ENCODE measurements at regions not wholly inside any gene's neighbourhood (a gene's known extent, or its start where the extent isn't known, plus 50 kb on each side); places are given as distances from the start of the nearest gene placed in this dataset.

- intact Hi-C loops (cut with micrococcal nuclease), result loop anchor here in 1 of 2 donors (5.0 to 10.0 kb wide), 3 partner anchors 79 to 269 kb away; no protein-coding TSS in a partner anchor
- POLR2A ChIA-PET, result interaction anchor here (1.5 kb wide), 1 partner anchor 338 kb away, joined by 3 read pairs; no protein-coding TSS in a partner anchor
- peaks cover 14 to 44% (median 31%) of the 10 kb centered on the region in 7 donors for H3K4me1 Mint-ChIP-seq
- ATAC-seq (no peak), DNase-seq (no peak)
- Histone ChIP-seq H3K4me3 (ENCODE audit: low read length) (no peak overlapping the region), H3K4me1 (ENCODE audit: control insufficient read depth in 2 of 2, insufficient read depth in 2 of 2, low read length in 2 of 2) (peaks cover 0 to 25% of the 10 kb centered on the region in 2 donors), H3K36me3 (ENCODE audit: control insufficient read depth in 2 of 3, insufficient read depth in 3 of 3, low read length in 3 of 3) (no peaks in the 10 kb centered on the region), H3K9me3 (ENCODE audit: control insufficient read depth in 2 of 3, low read length in 3 of 3) (no peaks in the 10 kb centered on the region), H3K27ac (ENCODE audit: low read depth, low read length) (no peak overlapping the region), H3K27me3 (ENCODE audit: control insufficient read depth in 2 of 2, insufficient read depth in 2 of 2, low read length in 2 of 2) (no peaks in the 10 kb centered on the region)
- no peaks in the 10 kb centered on the region for H3K27me3 Mint-ChIP-seq
- peak overlapping the region in 5 of 9 donors; percentile 19 to 83 (median 39) for H3K27ac Mint-ChIP-seq
- peaks cover 0 to 1% (median 0%) of the 10 kb centered on the region in 5 donors for H3K36me3 Mint-ChIP-seq
- no peak overlapping the region for H3K4me3 Mint-ChIP-seq
- CTCF ChIA-PET, result no interaction called here
- no peaks in the 10 kb centered on the region for H3K9me3 Mint-ChIP-seq
These were observed 198.1 kb upstream of the SGK1 start for GRCh38 chr6:134515986-134516385.

- H3K27ac ChIP-seq (ENCODE audit: low read depth, low read length), result no peak overlapping the region
- H3K9me3 ChIP-seq (ENCODE audit: control insufficient read depth in 2 of 3, low read length in 3 of 3), result no peaks in the 10 kb centered on the region
- H3K36me3 ChIP-seq (ENCODE audit: control insufficient read depth in 2 of 3, insufficient read depth in 3 of 3, low read length in 3 of 3), result no peaks in the 10 kb centered on the region
- Mint-ChIP-seq H3K9me3 (no peaks in the 10 kb centered on the region), H3K36me3 (no peaks in the 10 kb centered on the region), H3K27me3 (no peaks in the 10 kb centered on the region), H3K4me3 (no peak overlapping the region), H3K27ac (peak overlapping the region in 1 of 9 donors; percentile 62), H3K4me1 (peaks cover 3 to 16% (median 11%) of the 10 kb centered on the region in 7 donors)
- H3K4me3 ChIP-seq (ENCODE audit: low read length), result no peak overlapping the region
- no peak for DNase-seq
- POLR2A ChIA-PET, result no interaction called here
- intact Hi-C loops (cut with micrococcal nuclease), result loop anchor here in 1 of 2 donors (10.0 kb wide), 1 partner anchor 228 kb away; no protein-coding TSS in a partner anchor
- no peak for ATAC-seq
- peaks cover 0 to 4% of the 10 kb centered on the region in 2 donors for H3K4me1 ChIP-seq (ENCODE audit: control insufficient read depth in 2 of 2, insufficient read depth in 2 of 2, low read length in 2 of 2)
- CTCF ChIA-PET, result interaction anchor here (0.7 kb wide), 1 partner anchor 127 kb away, joined by 3 read pairs; no protein-coding TSS in a partner anchor
- H3K27me3 ChIP-seq (ENCODE audit: control insufficient read depth in 2 of 2, insufficient read depth in 2 of 2, low read length in 2 of 2), result no peaks in the 10 kb centered on the region
These were observed 195.1 kb upstream of the SGK1 start for GRCh38 chr6:134512981-134513391.

GRCh38 chr6:134511984-134512683, 194.2 kb upstream of the SGK1 start:
- Mint-ChIP-seq H3K9me3 (no peaks in the 10 kb centered on the region), H3K36me3 (no peaks in the 10 kb centered on the region), H3K27me3 (no peaks in the 10 kb centered on the region), H3K27ac (no peak overlapping the region), H3K4me3 (no peak overlapping the region), H3K4me1 (peaks cover under 1 to 10% (median 6%) of the 10 kb centered on the region in 7 donors)
- ATAC-seq (no peak), DNase-seq (no peak)
- ChIA-PET CTCF (no interaction called here), POLR2A (no interaction called here)
- Histone ChIP-seq H3K4me1 (ENCODE audit: control insufficient read depth in 2 of 2, insufficient read depth in 2 of 2, low read length in 2 of 2) (peaks cover 0 to 4% of the 10 kb centered on the region in 2 donors), H3K4me3 (ENCODE audit: low read length) (no peak overlapping the region), H3K9me3 (ENCODE audit: control insufficient read depth in 2 of 3, low read length in 3 of 3) (no peaks in the 10 kb centered on the region), H3K36me3 (ENCODE audit: control insufficient read depth in 2 of 3, insufficient read depth in 3 of 3, low read length in 3 of 3) (no peaks in the 10 kb centered on the region), H3K27ac (ENCODE audit: low read depth, low read length) (no peak overlapping the region), H3K27me3 (ENCODE audit: control insufficient read depth in 2 of 2, insufficient read depth in 2 of 2, low read length in 2 of 2) (no peaks in the 10 kb centered on the region)
- intact Hi-C loops (cut with micrococcal nuclease), result loop anchor here in 1 of 2 donors (10.0 kb wide), 1 partner anchor 227 kb away; no protein-coding TSS in a partner anchor

DNA sequence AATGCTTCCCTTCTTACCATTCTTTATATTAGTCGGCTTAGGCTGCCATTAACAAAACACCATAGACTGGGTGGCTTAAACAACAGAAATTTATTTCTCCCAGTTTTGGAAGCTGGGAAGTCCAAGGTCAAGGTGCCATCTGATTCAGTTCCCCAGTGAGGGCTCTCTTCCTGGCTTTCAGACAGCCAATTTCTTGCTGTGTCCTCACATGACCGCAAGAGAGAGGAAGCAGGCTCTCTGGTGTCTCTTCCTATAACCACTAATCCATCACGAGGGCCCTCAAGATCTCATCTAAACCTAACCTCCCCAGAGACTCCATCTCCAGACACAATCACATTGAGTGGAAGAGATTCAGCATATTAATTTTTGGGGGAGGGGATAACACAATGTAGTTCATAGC, 193.0 kb upstream of the SGK1 start:
- intact Hi-C loops (cut with micrococcal nuclease), result loop anchor here in 1 of 2 donors (10.0 kb wide), 1 partner anchor 226 kb away; no protein-coding TSS in a partner anchor
- H3K36me3 Mint-ChIP-seq, result no peaks in the 10 kb centered on the region

DNA sequence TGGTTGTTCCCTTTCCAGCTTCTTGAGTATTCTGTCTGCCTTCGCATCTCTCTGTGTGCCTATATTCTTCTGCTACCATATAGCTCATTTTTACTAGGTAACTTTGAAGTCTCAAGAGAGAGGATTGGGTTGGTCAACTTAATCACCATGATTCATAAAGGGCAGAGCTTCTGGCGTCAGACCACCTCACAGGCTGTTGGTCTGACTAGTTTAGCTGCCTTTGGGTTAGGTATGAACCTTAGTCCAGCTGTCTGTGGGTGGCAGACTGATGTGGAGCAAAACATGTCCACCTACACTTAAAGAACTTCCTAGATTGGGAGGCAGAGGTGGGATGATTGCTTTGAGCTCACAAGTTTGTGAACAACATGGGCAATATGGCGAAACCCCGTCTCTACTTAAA, 192.2 kb upstream of the SGK1 start:
- Histone ChIP-seq H3K9me3 (ENCODE audit: control insufficient read depth in 2 of 3, low read length in 3 of 3) (no peaks in the 10 kb centered on the region), H3K27me3 (ENCODE audit: control insufficient read depth in 2 of 2, insufficient read depth in 2 of 2, low read length in 2 of 2) (no peaks in the 10 kb centered on the region), H3K4me1 (ENCODE audit: control insufficient read depth in 2 of 2, insufficient read depth in 2 of 2, low read length in 2 of 2) (peaks cover 0 to 4% of the 10 kb centered on the region in 2 donors), H3K36me3 (ENCODE audit: control insufficient read depth in 2 of 3, insufficient read depth in 3 of 3, low read length in 3 of 3) (no peaks in the 10 kb centered on the region), H3K27ac (ENCODE audit: low read depth, low read length) (no peak overlapping the region), H3K4me3 (ENCODE audit: low read length) (no peak overlapping the region)
- ChIA-PET CTCF (interaction anchor here (0.9 to 1.1 kb wide), 2 partner anchors 131 to 313 kb away, joined by 3 read pairs; no protein-coding TSS in a partner anchor), POLR2A (no interaction called here)
- H3K27ac Mint-ChIP-seq, result no peak overlapping the region
- H3K9me3 Mint-ChIP-seq, result no peaks in the 10 kb centered on the region
- ATAC-seq, result no peak
- H3K4me3 Mint-ChIP-seq, result no peak overlapping the region
- DNase-seq, result no peak
- intact Hi-C loops (cut with micrococcal nuclease), result loop anchor here in 1 of 2 donors (10.0 kb wide), 1 partner anchor 225 kb away; no protein-coding TSS in a partner anchor
- H3K36me3 Mint-ChIP-seq, result no peaks in the 10 kb centered on the region
- H3K27me3 Mint-ChIP-seq, result no peaks in the 10 kb centered on the region
- peaks cover 0 to 9% (median 6%) of the 10 kb centered on the region in 7 donors for H3K4me1 Mint-ChIP-seq

More for the DNA sequence above, 193.0 kb upstream of the SGK1 start:
- H3K4me1 Mint-ChIP-seq, result peaks cover 0 to 9% (median 6%) of the 10 kb centered on the region in 7 donors
- CTCF ChIA-PET, result no interaction called here
- H3K36me3 ChIP-seq (ENCODE audit: control insufficient read depth in 2 of 3, insufficient read depth in 3 of 3, low read length in 3 of 3), result no peaks in the 10 kb centered on the region
- no peak overlapping the region for H3K27ac ChIP-seq (ENCODE audit: low read depth, low read length)
- no peak overlapping the region for H3K4me3 ChIP-seq (ENCODE audit: low read length)
- POLR2A ChIA-PET, result no interaction called here
- no peaks in the 10 kb centered on the region for H3K27me3 Mint-ChIP-seq
- no peaks in the 10 kb centered on the region for H3K9me3 ChIP-seq (ENCODE audit: control insufficient read depth in 2 of 3, low read length in 3 of 3)
- no peak overlapping the region for H3K27ac Mint-ChIP-seq
- ATAC-seq (peak; percentile 42), DNase-seq (no peak)
- H3K27me3 ChIP-seq (ENCODE audit: control insufficient read depth in 2 of 2, insufficient read depth in 2 of 2, low read length in 2 of 2), result no peaks in the 10 kb centered on the region
- H3K4me1 ChIP-seq (ENCODE audit: control insufficient read depth in 2 of 2, insufficient read depth in 2 of 2, low read length in 2 of 2), result peaks cover 0 to 4% of the 10 kb centered on the region in 2 donors
- no peaks in the 10 kb centered on the region for H3K9me3 Mint-ChIP-seq
- no peak overlapping the region for H3K4me3 Mint-ChIP-seq

DNA sequence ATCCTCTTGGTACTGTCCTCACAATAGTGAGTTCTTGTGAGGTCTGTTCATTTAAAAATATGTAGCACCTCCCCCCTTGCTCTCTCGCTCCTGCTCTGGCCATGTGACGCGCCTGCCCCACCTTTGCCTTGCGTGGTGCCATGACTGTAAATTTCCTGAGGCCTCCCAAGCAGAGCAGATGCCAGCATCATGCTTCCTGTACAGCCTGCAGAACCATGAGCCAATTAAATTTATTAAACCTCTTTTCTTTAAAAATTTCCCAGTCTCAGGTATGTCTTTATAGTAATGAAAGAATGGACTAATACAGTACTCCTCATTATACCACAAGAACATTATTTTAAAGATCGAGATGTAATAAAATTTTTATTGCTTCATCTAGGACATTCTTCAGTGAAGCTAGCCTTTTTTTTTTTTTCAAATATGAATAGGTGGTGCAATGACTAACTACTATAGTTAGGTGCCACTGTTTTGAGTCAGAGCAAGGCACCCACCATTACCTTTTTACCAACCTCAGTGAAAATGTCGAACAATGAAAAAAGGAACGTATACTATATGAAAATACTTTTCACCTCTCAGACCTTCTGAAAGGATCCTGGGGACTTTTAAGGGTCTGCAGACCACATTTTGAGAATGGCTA, 191.1 kb upstream of the SGK1 start:
- H3K36me3 ChIP-seq (ENCODE audit: control insufficient read depth in 2 of 3, insufficient read depth in 3 of 3, low read length in 3 of 3), result no peaks in the 10 kb centered on the region
- Mint-ChIP-seq H3K4me3 (no peak overlapping the region), H3K9me3 (no peaks in the 10 kb centered on the region), H3K36me3 (no peaks in the 10 kb centered on the region), H3K4me1 (peaks cover 0 to 9% (median 6%) of the 10 kb centered on the region in 7 donors), H3K27me3 (no peaks in the 10 kb centered on the region), H3K27ac (peak overlapping the region in 1 of 9 donors; percentile 54)
- no peaks in the 10 kb centered on the region for H3K27me3 ChIP-seq (ENCODE audit: control insufficient read depth in 2 of 2, insufficient read depth in 2 of 2, low read length in 2 of 2)
- no peak overlapping the region for H3K27ac ChIP-seq (ENCODE audit: low read depth, low read length)
- DNase-seq (no peak), ATAC-seq (no peak)
- CTCF ChIA-PET, result interaction anchor here (0.6 to 0.9 kb wide), 3 partner anchors 314 to 432 kb away, joined by 3 to 4 read pairs (median 4); no protein-coding TSS in a partner anchor
- POLR2A ChIA-PET, result no interaction called here
- no peaks in the 10 kb centered on the region for H3K9me3 ChIP-seq (ENCODE audit: control insufficient read depth in 2 of 3, low read length in 3 of 3)
- intact Hi-C loops (cut with micrococcal nuclease), result no loop called here
- H3K4me1 ChIP-seq (ENCODE audit: control insufficient read depth in 2 of 2, insufficient read depth in 2 of 2, low read length in 2 of 2), result peaks cover 0 to 4% of the 10 kb centered on the region in 2 donors
- no peak overlapping the region for H3K4me3 ChIP-seq (ENCODE audit: low read length)
